Naive thymus-derived CD4-positive, alpha-beta T cell (primary cell): ENCODE measurements at regions not wholly inside any gene's neighbourhood (a gene's known extent, or its start where the extent isn't known, plus 50 kb on each side); places are given as distances from the start of the nearest gene placed in this dataset.
"Not testable (repeated sequence)": the region's sequence is repeated elsewhere in the genome, so short reads cannot be mapped to it uniquely, and the experiment has no call there.

ENCODE experiments used
- ATAC-seq: fragments of 150-1000 bp; cut with Tn5 transposase; 2 replicates; pipeline ENCODE4 v1.10.0; 2021; ENCODE audit warnings: mild to moderate bottlenecking, moderate library complexity
- CTCF ChIA-PET: fragments of 350-600 bp; sonication (Branson Sonifier 250); formaldehyde crosslinking; loops from one replicate; lab custom pipeline; 2021; ENCODE audit warnings: antibody characterized with exemption; lab: Charles Lee
- POLR2A ChIA-PET: fragments of 350-600 bp; sonication (Branson Sonifier 250); formaldehyde crosslinking; loops from one replicate; lab custom pipeline; 2021; ENCODE audit warnings: antibody characterized with exemption, inconsistent platforms; lab: Charles Lee
- DNase-seq, 9 donors: peaks; one replicate each; pipeline versions ENCODE4 v3.0.0 to v3.0.0-alpha.2; 2020 to 2022; ENCODE audit warnings: mixed read lengths in 1 of 9
- H3K27ac ChIP-seq: one replicate; pipeline ENCODE4 v1.7.0; 2013; ENCODE audit warnings: mild to moderate bottlenecking, low read depth, low read length, moderate library complexity
- H3K27me3 ChIP-seq, 2 donors: one replicate each; pipeline ENCODE4 v1.7.0; 2013; ENCODE audit warnings: low read length in 2 of 2, mild to moderate bottlenecking in 2 of 2, moderate library complexity in 2 of 2; ENCODE audit not compliant: control insufficient read depth in 2 of 2, insufficient read depth in 2 of 2
- H3K36me3 ChIP-seq, 3 experiments: 1 replicate in 2 of 3; 2 replicates in 1 of 3; pipeline ENCODE4 v1.7.0; 2013; ENCODE audit warnings: low read length in 3 of 3, mild to moderate bottlenecking in 3 of 3, moderate library complexity in 1 of 3; ENCODE audit not compliant: insufficient read depth in 3 of 3, control insufficient read depth in 2 of 3
- H3K4me1 ChIP-seq, 2 donors: one replicate each; pipeline ENCODE4 v1.7.0; 2013; ENCODE audit warnings: low read length in 2 of 2, mild to moderate bottlenecking in 2 of 2, moderate library complexity in 1 of 2; ENCODE audit not compliant: control insufficient read depth in 2 of 2, insufficient read depth in 2 of 2
- H3K4me3 ChIP-seq: 2 replicates; pipeline ENCODE4 v1.7.0; 2013; ENCODE audit warnings: mild to moderate bottlenecking, low read length
- H3K9me3 ChIP-seq, 3 experiments: 1 replicate in 2 of 3; 2 replicates in 1 of 3; pipeline ENCODE4 v1.7.0; 2013; ENCODE audit warnings: low read length in 3 of 3; ENCODE audit not compliant: control insufficient read depth in 2 of 3
- H3K27ac Mint-ChIP-seq, 9 donors: one replicate each; pipeline ENCODE4 v1.8.0; 2020 to 2022; ENCODE audit warnings: mixed read lengths in 9 of 9, mild to moderate bottlenecking in 8 of 9, moderate library complexity in 5 of 9, inconsistent platforms in 2 of 9
- H3K27me3 Mint-ChIP-seq, 5 donors: one replicate each; pipeline ENCODE4 v1.8.0; 2021 to 2022; ENCODE audit warnings: mixed read lengths in 5 of 5, mild to moderate bottlenecking in 1 of 5
- H3K36me3 Mint-ChIP-seq, 5 donors: one replicate each; pipeline ENCODE4 v1.8.0; 2020 to 2022; ENCODE audit warnings: mixed read lengths in 5 of 5, mild to moderate bottlenecking in 3 of 5, inconsistent platforms in 1 of 5
- H3K4me1 Mint-ChIP-seq, 7 donors: one replicate each; pipeline ENCODE4 v1.8.0; 2020 to 2022; ENCODE audit warnings: mixed read lengths in 7 of 7, mild to moderate bottlenecking in 3 of 7, inconsistent platforms in 1 of 7
- H3K4me3 Mint-ChIP-seq, 10 donors: one replicate each; pipeline ENCODE4 v1.8.0; 2020 to 2022; ENCODE audit warnings: mild to moderate bottlenecking in 10 of 10, mixed read lengths in 10 of 10, moderate library complexity in 6 of 10, inconsistent platforms in 2 of 10
- H3K9me3 Mint-ChIP-seq, 11 donors: one replicate each; pipeline ENCODE4 v1.8.0; 2020 to 2022; ENCODE audit warnings: mixed read lengths in 11 of 11, mild to moderate bottlenecking in 4 of 11, inconsistent platforms in 1 of 11, moderate library complexity in 1 of 11
- intact Hi-C, 2 donors: fragments of 100-400 bp; cut with micrococcal nuclease; formaldehyde crosslinking; loops; one replicate each; pipeline ENCODE4 v1.15.1; 2023

- Mint-ChIP-seq H3K27ac (no peak overlapping the region), H3K9me3 (peaks cover 0 to 20% (median 7%) of the 10 kb centered on the region in 11 donors)
- no peaks in the 10 kb centered on the region for H3K27me3 ChIP-seq
These were observed 622.2 kb downstream of the DOK5 start for GRCh38 chr20:55097621-55098020.

DNA sequence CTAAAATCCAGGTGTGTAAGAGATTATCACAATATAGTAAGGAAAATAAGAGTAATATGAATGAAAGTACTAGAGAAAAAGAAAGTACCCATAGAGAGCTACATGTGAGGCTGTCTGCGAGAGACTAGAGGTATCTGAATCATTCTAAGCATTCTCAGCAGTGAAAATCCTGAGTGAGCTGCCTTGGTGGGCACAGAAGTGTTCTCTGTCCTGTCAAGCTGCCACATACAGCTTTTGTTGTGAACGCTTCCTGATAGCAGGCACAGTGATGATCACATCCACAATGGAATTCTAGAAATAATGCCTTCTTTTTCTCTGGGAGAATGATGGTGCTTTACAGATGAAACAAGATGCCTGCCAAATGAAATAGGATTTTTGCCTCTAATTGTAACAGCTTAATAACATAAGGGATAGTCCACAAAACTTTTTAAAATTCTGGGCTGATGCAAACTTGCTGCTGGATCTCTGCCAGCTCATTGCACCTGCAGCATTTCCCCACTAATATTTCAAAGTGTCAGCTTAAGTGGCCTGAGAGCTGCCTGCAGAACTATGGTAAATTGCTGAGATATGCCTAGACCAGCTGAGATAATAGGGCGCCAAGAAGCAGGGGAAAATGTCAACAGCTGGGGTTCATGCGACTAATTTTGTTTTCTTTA lies 620.5 kb downstream of the DOK5 start:
- intact Hi-C loops = no loop called here
- Histone ChIP-seq H3K27me3 (no peaks in the 10 kb centered on the region), H3K4me1 (no peaks in the 10 kb centered on the region), H3K9me3 (no peaks in the 10 kb centered on the region), H3K36me3 (no peaks in the 10 kb centered on the region), H3K4me3 (no peak overlapping the region), H3K27ac (no peak overlapping the region)
- no peak overlapping the region for H3K27ac Mint-ChIP-seq
- DNase-seq = no peak
- H3K27me3 Mint-ChIP-seq = no peaks in the 10 kb centered on the region
- peaks cover 0 to 16% (median 7%) of the 10 kb centered on the region in 11 donors for H3K9me3 Mint-ChIP-seq
- H3K4me1 Mint-ChIP-seq = no peaks in the 10 kb centered on the region
- ChIA-PET POLR2A (no interaction called here), CTCF (no interaction called here)
- H3K4me3 Mint-ChIP-seq = no peak overlapping the region
- no peak for ATAC-seq
- no peaks in the 10 kb centered on the region for H3K36me3 Mint-ChIP-seq

More at GRCh38 chr20:55097621-55098020, 622.2 kb downstream of the DOK5 start:
- intact Hi-C loops = no loop called here
- no peak overlapping the region for H3K27ac ChIP-seq
- H3K4me1 Mint-ChIP-seq = no peaks in the 10 kb centered on the region
- POLR2A ChIA-PET = no interaction called here
- H3K9me3 ChIP-seq = no peaks in the 10 kb centered on the region
- no peak for ATAC-seq
- H3K36me3 Mint-ChIP-seq = no peaks in the 10 kb centered on the region
- no peaks in the 10 kb centered on the region for H3K4me1 ChIP-seq
- DNase-seq = no peak
- no peaks in the 10 kb centered on the region for H3K36me3 ChIP-seq
- H3K4me3 Mint-ChIP-seq = no peak overlapping the region
- no peaks in the 10 kb centered on the region for H3K27me3 Mint-ChIP-seq
- H3K4me3 ChIP-seq = no peak overlapping the region
- CTCF ChIA-PET = no interaction called here

DNA sequence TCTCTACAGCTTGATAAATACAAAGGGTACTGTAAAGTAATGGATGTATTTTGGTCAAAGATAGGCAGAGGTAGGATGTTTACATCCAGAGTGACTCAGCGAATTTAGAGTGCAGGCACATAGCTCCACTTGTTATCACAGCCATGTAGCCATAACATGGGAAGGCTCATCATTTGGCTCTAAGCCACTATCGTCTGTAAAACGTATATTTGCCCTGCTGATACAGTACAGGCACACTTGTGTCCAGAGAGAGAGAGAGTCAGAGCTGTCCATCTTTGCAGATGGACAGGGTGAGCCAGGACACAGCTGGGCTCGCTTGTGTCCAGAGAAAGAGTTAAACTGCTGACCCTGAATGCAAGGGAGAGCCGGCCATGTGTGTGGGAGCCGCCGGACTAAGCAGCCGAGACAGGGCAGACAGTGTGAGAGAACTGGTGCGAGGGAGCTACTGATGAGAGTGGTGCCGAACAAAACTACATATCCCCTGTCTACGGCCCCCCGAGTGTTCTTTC lies 619.0 kb downstream of the DOK5 start:
- Mint-ChIP-seq H3K27me3 (no peaks in the 10 kb centered on the region), H3K4me3 (no peak overlapping the region), H3K27ac (no peak overlapping the region), H3K9me3 (peaks cover 0 to 16% (median 7%) of the 10 kb centered on the region in 11 donors), H3K4me1 (no peaks in the 10 kb centered on the region), H3K36me3 (no peaks in the 10 kb centered on the region)
- CTCF ChIA-PET = no interaction called here
- ATAC-seq (no peak), DNase-seq (no peak)
- intact Hi-C loops = no loop called here
- Histone ChIP-seq H3K27me3 (no peaks in the 10 kb centered on the region), H3K9me3 (no peaks in the 10 kb centered on the region), H3K4me1 (no peaks in the 10 kb centered on the region), H3K27ac (no peak overlapping the region), H3K4me3 (no peak overlapping the region), H3K36me3 (no peaks in the 10 kb centered on the region)
- POLR2A ChIA-PET = no interaction called here

DNA sequence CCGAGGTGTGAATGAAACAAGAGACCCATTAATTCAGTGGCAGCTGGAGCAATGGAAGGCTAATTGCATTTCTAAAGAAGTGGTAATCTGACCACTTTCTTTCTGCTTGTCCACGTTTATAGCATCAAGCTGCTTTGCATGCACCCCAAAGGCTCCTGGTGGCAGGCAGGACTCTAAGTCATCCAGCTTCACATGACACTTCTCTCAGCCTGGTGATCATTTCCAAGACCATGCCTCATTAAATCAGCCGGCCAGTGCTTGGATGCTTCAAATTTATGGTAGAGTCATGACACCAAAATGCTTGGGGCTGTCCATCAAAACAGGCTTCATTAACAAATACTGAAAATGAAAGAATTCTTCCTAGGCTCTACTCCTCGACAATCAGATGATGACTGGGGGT lies 614.9 kb downstream of the DOK5 start:
- no peaks in the 10 kb centered on the region for H3K4me1 Mint-ChIP-seq
- CTCF ChIA-PET = no interaction called here
- no peak overlapping the region for H3K27ac Mint-ChIP-seq
- Histone ChIP-seq H3K36me3 (no peaks in the 10 kb centered on the region), H3K4me1 (no peaks in the 10 kb centered on the region), H3K9me3 (no peaks in the 10 kb centered on the region), H3K27ac (no peak overlapping the region), H3K4me3 (no peak overlapping the region), H3K27me3 (no peaks in the 10 kb centered on the region)
- H3K27me3 Mint-ChIP-seq = no peaks in the 10 kb centered on the region
- POLR2A ChIA-PET = no interaction called here
- no peak for DNase-seq
- H3K9me3 Mint-ChIP-seq = peaks cover 0 to 21% (median 7%) of the 10 kb centered on the region in 11 donors
- no peak overlapping the region for H3K4me3 Mint-ChIP-seq
- H3K36me3 Mint-ChIP-seq = no peaks in the 10 kb centered on the region
- intact Hi-C loops = no loop called here
- no peak for ATAC-seq

- no peak overlapping the region for H3K27ac Mint-ChIP-seq
- H3K27me3 Mint-ChIP-seq = no peaks in the 10 kb centered on the region
- no peak for ATAC-seq
- H3K4me3 ChIP-seq = no peak overlapping the region
- H3K36me3 Mint-ChIP-seq = no peaks in the 10 kb centered on the region
- H3K27me3 ChIP-seq = no peaks in the 10 kb centered on the region
- no peaks in the 10 kb centered on the region for H3K9me3 ChIP-seq
- no peak for DNase-seq
- H3K4me1 Mint-ChIP-seq = no peaks in the 10 kb centered on the region
- intact Hi-C loops = no loop called here
- H3K4me3 Mint-ChIP-seq = no peak overlapping the region
- no peaks in the 10 kb centered on the region for H3K4me1 ChIP-seq
- H3K9me3 Mint-ChIP-seq = peaks cover 0 to 18% (median 5%) of the 10 kb centered on the region in 11 donors
- H3K36me3 ChIP-seq = no peaks in the 10 kb centered on the region
- CTCF ChIA-PET = no interaction called here
- H3K27ac ChIP-seq = no peak overlapping the region
- POLR2A ChIA-PET = no interaction called here
These were observed 611.0 kb downstream of the DOK5 start for GRCh38 chr20:55086421-55086820.

DNA sequence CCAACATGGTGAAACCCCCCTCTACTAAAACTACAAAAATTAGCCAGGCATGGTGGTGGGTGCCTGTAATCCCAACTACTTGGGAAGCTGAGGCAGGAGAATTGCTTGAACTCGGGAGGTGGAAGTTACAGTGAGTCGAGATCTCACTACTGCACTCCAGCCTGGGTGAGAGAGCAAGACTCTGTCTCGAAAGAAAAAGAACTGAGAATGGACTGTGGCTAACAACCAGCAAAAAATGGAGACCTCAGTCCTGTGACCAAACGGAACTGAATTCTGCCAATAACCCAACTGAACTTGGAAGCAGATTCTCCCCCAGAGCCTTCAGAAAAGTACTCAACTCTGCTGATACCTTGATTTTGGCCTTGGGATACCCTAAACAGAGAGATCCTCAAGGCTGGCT lies 604.5 kb downstream of the DOK5 start:
- no peaks in the 10 kb centered on the region for H3K9me3 ChIP-seq
- H3K27ac Mint-ChIP-seq = no peak overlapping the region
- ChIA-PET CTCF (no interaction called here), POLR2A (no interaction called here)
- intact Hi-C loops = no loop called here
- no peaks in the 10 kb centered on the region for H3K4me1 ChIP-seq
- H3K36me3 ChIP-seq = no peaks in the 10 kb centered on the region
- ATAC-seq (no peak), DNase-seq (no peak)
- no peaks in the 10 kb centered on the region for H3K36me3 Mint-ChIP-seq
- H3K27ac ChIP-seq = no peak overlapping the region
- no peaks in the 10 kb centered on the region for H3K27me3 ChIP-seq
- no peaks in the 10 kb centered on the region for H3K4me1 Mint-ChIP-seq
- H3K4me3 Mint-ChIP-seq = no peak overlapping the region
- peaks cover 0 to 3% (median 0%) of the 10 kb centered on the region in 5 donors for H3K27me3 Mint-ChIP-seq
- no peak overlapping the region for H3K4me3 ChIP-seq
- peaks cover 0 to 20% (median 6%) of the 10 kb centered on the region in 11 donors for H3K9me3 Mint-ChIP-seq

GRCh38 chr20:55074266-55074840 lies 599.0 kb downstream of the DOK5 start:
- not testable (repeated sequence) for H3K4me1 Mint-ChIP-seq

More at GRCh38 chr20:55074266-55074840, 599.0 kb downstream of the DOK5 start:
- H3K36me3 Mint-ChIP-seq, DNase-seq, intact Hi-C loops, H3K4me3 Mint-ChIP-seq, ATAC-seq, H3K27me3 Mint-ChIP-seq, POLR2A ChIA-PET, H3K36me3 ChIP-seq, H3K4me3 ChIP-seq, H3K27me3 ChIP-seq, H3K9me3 ChIP-seq, H3K4me1 ChIP-seq, H3K27ac ChIP-seq, CTCF ChIA-PET: not testable (repeated sequence)
- H3K9me3 Mint-ChIP-seq = peaks cover 3 to 27% (median 10%) of the 10 kb centered on the region in 11 donors
- H3K27ac Mint-ChIP-seq = peak overlapping the region in 1 of 9 donors; percentile 62
